ENCODE measurements at regions not wholly inside any gene's neighbourhood (a gene's known extent, or its start where the extent isn't known, plus 50 kb on each side); places are given as distances from the start of the nearest gene placed in this dataset.

DNA sequence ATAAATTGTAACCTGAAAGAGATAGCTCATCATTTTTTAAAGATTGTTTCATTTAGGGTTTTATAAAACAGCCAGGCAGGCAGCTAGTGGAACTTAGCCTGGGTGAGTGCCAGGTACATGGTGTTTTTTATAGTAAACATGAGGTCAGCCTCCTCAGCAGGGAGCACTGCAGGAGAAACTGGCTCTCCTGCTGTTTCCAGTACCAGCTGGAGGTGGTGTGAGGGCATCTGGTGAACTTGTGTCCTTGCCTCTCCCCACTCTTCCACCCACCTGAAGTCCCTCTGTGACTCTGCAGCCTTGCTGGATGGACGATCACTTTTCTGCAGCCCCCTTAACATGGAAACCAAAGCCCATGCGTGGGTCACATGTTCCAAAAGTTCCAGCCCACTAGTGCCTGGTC is 128.4 kb downstream of the FAM174B start:
- Histone ChIP-seq H3K4me1 (replicated peaks; ENCODE audit: insufficient read depth) (no peaks in the 10 kb centered on the region), H3K27ac (no peak overlapping the region), H3K9me2 (ENCODE audit: insufficient read depth) (no peaks in the 10 kb centered on the region), H3K36me3 (ENCODE audit: low read depth) (no peaks in the 10 kb centered on the region), H3F3A (ENCODE audit: insufficient read depth, low read depth) (no peaks in the 10 kb centered on the region), H3K4me3 (no peak overlapping the region), H3K4me2 (no peak overlapping the region), H2AFZ (no peak overlapping the region), H3K9me3 (ENCODE audit: insufficient read depth, low read depth) (no peaks in the 10 kb centered on the region), H4K20me1 (ENCODE audit: insufficient read depth) (no peaks in the 10 kb centered on the region), H3K27me3 (ENCODE audit: insufficient read depth, low read depth) (peaks cover 12% of the 10 kb centered on the region; the same call in 1 of the 2 replicates), H3K79me2 (ENCODE audit: low read depth) (no peaks in the 10 kb centered on the region)
- ChIA-PET POLR2A (ENCODE audit: unreplicated experiment) (interaction anchor here (0.5 kb wide), 1 partner anchor 116 kb away, joined by 3 read pairs; no protein-coding TSS in a partner anchor), CTCF (interaction anchor here (0.5 to 0.6 kb wide), 2 partner anchors 503 to 1686 kb away, joined by 4 to 8 read pairs; no protein-coding TSS in a partner anchor)
- BruUV-seq (replicated peaks): no TSS peak
- TF ChIP-seq EZH2 (IDR thresholded peaks at IDR 0.05; ENCODE audit: low read depth): no peak
- TF ChIP-seq CTCF (conservative IDR thresholded peaks at IDR 0.05): no peak
- peak in 1 of 2 experiments; percentile 5 for DNase-seq
- intact Hi-C loops (cut with micrococcal nuclease; ENCODE audit: unreplicated experiment): loop anchor here (10.0 kb wide), 3 partner anchors 88 to 432 kb away; no protein-coding TSS in a partner anchor

GRCh38 chr15:92525758-92526245 is 129.8 kb downstream of the FAM174B start:
- intact Hi-C loops (cut with micrococcal nuclease; ENCODE audit: unreplicated experiment): loop anchor here (10.0 kb wide), 3 partner anchors 89 to 431 kb away; no protein-coding TSS in a partner anchor
- H3K4me2 ChIP-seq: no peak overlapping the region
- no peaks in the 10 kb centered on the region for H3K79me2 ChIP-seq (ENCODE audit: low read depth)
- H3K4me3 ChIP-seq: no peak overlapping the region
- no peak overlapping the region for H3K27ac ChIP-seq
- H2AFZ ChIP-seq: no peak overlapping the region
- no peaks in the 10 kb centered on the region for H3K9me3 ChIP-seq (ENCODE audit: insufficient read depth, low read depth)
- ChIA-PET POLR2A (ENCODE audit: unreplicated experiment) (interaction anchor here (0.6 kb wide), 1 partner anchor 118 kb away, joined by 4 read pairs; no protein-coding TSS in a partner anchor), CTCF (no interaction called here)
- no peaks in the 10 kb centered on the region for H3F3A ChIP-seq (ENCODE audit: insufficient read depth, low read depth)
- H3K4me1 ChIP-seq (replicated peaks; ENCODE audit: insufficient read depth): no peaks in the 10 kb centered on the region
- no peak for TF ChIP-seq EZH2 (IDR thresholded peaks at IDR 0.05; ENCODE audit: low read depth)
- TF ChIP-seq CTCF (conservative IDR thresholded peaks at IDR 0.05): no peak
- DNase-seq: no peak
- no peaks in the 10 kb centered on the region for H3K9me2 ChIP-seq (ENCODE audit: insufficient read depth)
- no TSS peak for BruUV-seq (replicated peaks)
- no peaks in the 10 kb centered on the region for H3K36me3 ChIP-seq (ENCODE audit: low read depth)
- no peaks in the 10 kb centered on the region for H4K20me1 ChIP-seq (ENCODE audit: insufficient read depth)
- H3K27me3 ChIP-seq (ENCODE audit: insufficient read depth, low read depth): peaks cover 5% of the 10 kb centered on the region; the same call in 1 of the 2 replicates

- ChIA-PET CTCF (no interaction called here), POLR2A (ENCODE audit: unreplicated experiment) (interaction anchor here (0.6 kb wide), 1 partner anchor 119 kb away, joined by 4 read pairs; no protein-coding TSS in a partner anchor)
- H4K20me1 ChIP-seq (ENCODE audit: insufficient read depth): no peaks in the 10 kb centered on the region
- no peaks in the 10 kb centered on the region for H3K36me3 ChIP-seq (ENCODE audit: low read depth)
- H3F3A ChIP-seq (ENCODE audit: insufficient read depth, low read depth): no peaks in the 10 kb centered on the region
- no peaks in the 10 kb centered on the region for H3K9me2 ChIP-seq (ENCODE audit: insufficient read depth)
- DNase-seq: no peak
- H3K27me3 ChIP-seq (ENCODE audit: insufficient read depth, low read depth): no peaks in the 10 kb centered on the region
- no peak overlapping the region for H3K4me3 ChIP-seq
- intact Hi-C loops (cut with micrococcal nuclease; ENCODE audit: unreplicated experiment): loop anchor here (10.0 kb wide), 3 partner anchors 90 to 430 kb away; no protein-coding TSS in a partner anchor
- H3K27ac ChIP-seq: no peak overlapping the region
- no peak overlapping the region for H3K4me2 ChIP-seq
- no TSS peak for BruUV-seq (replicated peaks)
- TF ChIP-seq EZH2 (IDR thresholded peaks at IDR 0.05; ENCODE audit: low read depth): no peak
- TF ChIP-seq CTCF (conservative IDR thresholded peaks at IDR 0.05): no peak
- H3K9me3 ChIP-seq (ENCODE audit: insufficient read depth, low read depth): no peaks in the 10 kb centered on the region
- H3K4me1 ChIP-seq (replicated peaks; ENCODE audit: insufficient read depth): no peaks in the 10 kb centered on the region
- H3K79me2 ChIP-seq (ENCODE audit: low read depth): no peaks in the 10 kb centered on the region
- no peak overlapping the region for H2AFZ ChIP-seq
Observed at GRCh38 chr15:92524874-92525565, 130.6 kb downstream of the FAM174B start.

All from PC-9 (cell line).